Adrenal gland (tissue), 5 donors: ENCODE measurements at regions not wholly inside any gene's neighbourhood (a gene's known extent, or its start where the extent isn't known, plus 50 kb on each side); places are given as distances from the start of the nearest gene placed in this dataset.

Source experiments
- POLR2A ChIP-seq, 2 donors: fragments of 450-650 bp; IDR thresholded peaks; one replicate each; pipeline ENCODE4 v1.6.1; 2017; ENCODE audit warnings: antibody characterized with exemption in 2 of 2, mild to moderate bottlenecking in 2 of 2, moderate library complexity in 1 of 2
- TF ChIP-seq, protein P1 (sequence below), 6 experiments: fragments of 450-650 bp in 4 of 6; fragments of 200-600 bp in 2 of 6; sonication (generic) in 1 of 6; IDR thresholded peaks; 1 replicate in 5 of 6; 2 replicates in 1 of 6; pipeline versions ENCODE4 v1.5.1 to v1.8.0; 2016 to 2021; ENCODE audit warnings: antibody characterized with exemption in 6 of 6, mild to moderate bottlenecking in 2 of 6, moderate library complexity in 1 of 6
- donor health status: DM: no; HTN: no; CAD: no.

DNA sequence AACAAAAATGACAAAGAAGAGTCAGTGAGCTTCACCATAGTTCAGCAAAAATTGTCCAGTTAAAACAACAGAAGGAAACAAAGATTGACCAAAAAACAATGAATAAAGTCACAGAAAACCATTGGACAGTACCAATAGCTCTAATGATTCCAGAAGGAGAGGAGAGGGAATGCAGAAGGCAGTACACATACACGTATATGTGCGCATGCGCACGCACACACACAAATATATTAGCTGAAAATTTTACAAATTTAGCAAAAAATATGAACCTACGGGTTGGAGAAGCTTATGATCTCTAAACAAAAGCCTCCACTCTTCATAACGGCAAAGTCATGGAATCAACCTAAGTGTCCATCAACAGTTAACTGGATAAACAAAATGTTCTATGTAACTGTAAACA is 120.3 kb upstream of the MON1B start:
- TF ChIP-seq POLR2A (IDR thresholded peaks at IDR 0.05), result no peak
- TF ChIP-seq, protein P1, sequence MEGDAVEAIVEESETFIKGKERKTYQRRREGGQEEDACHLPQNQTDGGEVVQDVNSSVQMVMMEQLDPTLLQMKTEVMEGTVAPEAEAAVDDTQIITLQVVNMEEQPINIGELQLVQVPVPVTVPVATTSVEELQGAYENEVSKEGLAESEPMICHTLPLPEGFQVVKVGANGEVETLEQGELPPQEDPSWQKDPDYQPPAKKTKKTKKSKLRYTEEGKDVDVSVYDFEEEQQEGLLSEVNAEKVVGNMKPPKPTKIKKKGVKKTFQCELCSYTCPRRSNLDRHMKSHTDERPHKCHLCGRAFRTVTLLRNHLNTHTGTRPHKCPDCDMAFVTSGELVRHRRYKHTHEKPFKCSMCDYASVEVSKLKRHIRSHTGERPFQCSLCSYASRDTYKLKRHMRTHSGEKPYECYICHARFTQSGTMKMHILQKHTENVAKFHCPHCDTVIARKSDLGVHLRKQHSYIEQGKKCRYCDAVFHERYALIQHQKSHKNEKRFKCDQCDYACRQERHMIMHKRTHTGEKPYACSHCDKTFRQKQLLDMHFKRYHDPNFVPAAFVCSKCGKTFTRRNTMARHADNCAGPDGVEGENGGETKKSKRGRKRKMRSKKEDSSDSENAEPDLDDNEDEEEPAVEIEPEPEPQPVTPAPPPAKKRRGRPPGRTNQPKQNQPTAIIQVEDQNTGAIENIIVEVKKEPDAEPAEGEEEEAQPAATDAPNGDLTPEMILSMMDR (IDR thresholded peaks at IDR 0.05), result no peak
